Sigmoid colon (tissue), 6 donors: ENCODE measurements at regions not wholly inside any gene's neighbourhood (a gene's known extent, or its start where the extent isn't known, plus 50 kb on each side); places are given as distances from the start of the nearest gene placed in this dataset.
A peak's percentile ranks its signal among the peaks of the same experiment; 100 is the strongest.

ENCODE experiments used
- DNase-seq: peaks from one replicate; pipeline ENCODE4 v3.0.0-alpha.2; 2019
- H3K27ac ChIP-seq, 4 donors: fragments of 200-600 bp; sonication (generic); one replicate each; pipeline ENCODE4 v1.5.1; 2016 to 2019; ENCODE audit warnings: mild to moderate bottlenecking in 1 of 4
- H3K27me3 ChIP-seq, 3 donors: fragments of 200-600 bp; sonication (generic); one replicate each; pipeline ENCODE4 v1.5.1; 2019; ENCODE audit warnings: mild to moderate bottlenecking in 1 of 3
- H3K36me3 ChIP-seq, 4 donors: fragments of 200-600 bp; sonication (generic); one replicate each; pipeline ENCODE4 v1.5.1; 2016 to 2019
- H3K4me1 ChIP-seq, 4 donors: fragments of 200-600 bp; sonication (generic); one replicate each; pipeline ENCODE4 v1.5.1; 2017 to 2019
- H3K4me3 ChIP-seq, 4 donors: fragments of 200-600 bp; sonication (generic); one replicate each; pipeline ENCODE4 v1.5.1; 2017 to 2019; ENCODE audit warnings: mild to moderate bottlenecking in 2 of 4, moderate library complexity in 1 of 4
- H3K9me3 ChIP-seq, 4 donors: fragments of 200-600 bp in 3 of 4; sonication (generic) in 3 of 4; one replicate each; pipeline versions ENCODE4 v1.5.1 to v1.6.1; 2013 to 2019
- CTCF ChIP-seq, 4 experiments: fragments of 450-650 bp in 3 of 4; fragments of 200-600 bp in 1 of 4; IDR thresholded peaks; one replicate each; pipeline ENCODE4 v1.5.1; 2016 to 2019; ENCODE audit warnings: antibody characterized with exemption in 4 of 4, mild to moderate bottlenecking in 3 of 4, moderate library complexity in 2 of 4
- EP300 ChIP-seq, 4 donors: sonication (generic); formaldehyde crosslinking; IDR thresholded peaks; one replicate each; pipeline ENCODE4 v1.6.1; 2017; ENCODE audit warnings: antibody characterized with exemption in 4 of 4
- POLR2A ChIP-seq, 2 donors: fragments of 450-650 bp; IDR thresholded peaks; one replicate each; pipeline ENCODE4 v1.6.1; 2016; ENCODE audit warnings: antibody characterized with exemption in 2 of 2, mild to moderate bottlenecking in 2 of 2, moderate library complexity in 2 of 2
- POLR2AphosphoS5 ChIP-seq, 4 donors: sonication (generic); formaldehyde crosslinking; IDR thresholded peaks; one replicate each; pipeline ENCODE4 v1.6.1; 2017; ENCODE audit warnings: antibody characterized with exemption in 4 of 4
- WGBS, 2 donors: extraction: QIAGEN DNeasy Blood & Tissue Kit; methylation state at CpG; one replicate each; pipeline ENCODE4 v1.1.7; 2013; 5-methylcytosine and 5-hydroxymethylcytosine counted together
- intact Hi-C: fragments of 100-400 bp; cut with DNase I; formaldehyde crosslinking; loops from one replicate; pipeline ENCODE4 v1.15.1; 2023
- donor health status: healthy with polysubstance abuse.
- donor health status: healthy.

DNA sequence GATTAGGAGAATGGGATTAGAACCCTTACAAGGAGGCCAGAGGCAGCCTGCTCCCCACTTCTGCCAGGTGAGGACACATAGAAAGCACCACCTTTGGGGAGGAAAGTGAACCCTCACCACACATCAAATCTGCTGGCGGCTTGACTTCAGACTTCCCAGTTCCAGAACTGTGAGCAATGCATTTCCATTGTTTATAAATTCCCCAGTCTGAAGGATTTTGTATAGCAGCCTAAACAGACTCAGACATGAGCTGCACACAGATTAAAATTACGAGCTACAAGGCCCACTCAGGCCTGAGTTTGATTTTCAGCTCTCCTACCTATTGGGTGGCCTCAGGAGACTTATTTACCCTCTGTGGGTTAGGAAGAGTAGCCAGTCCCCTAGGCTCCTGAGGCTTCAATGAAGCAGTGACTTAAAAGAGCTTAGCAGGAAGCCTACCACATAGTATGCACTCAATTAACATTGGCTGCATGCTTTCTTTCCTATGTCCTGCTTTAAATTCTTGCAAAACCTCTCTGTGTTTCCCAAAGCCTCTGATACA lies 350.7 kb upstream of the ZMIZ1 start:
- Histone ChIP-seq H3K36me3 (no peaks in the 10 kb centered on the region), H3K27me3 (no peaks in the 10 kb centered on the region), H3K4me1 (peaks cover 3 to 14% (median 9%) of the 10 kb centered on the region in 4 donors), H3K4me3 (no peak overlapping the region), H3K9me3 (no peaks in the 10 kb centered on the region), H3K27ac (peak overlapping the region in 3 of 4 donors; percentile 3 to 57 (median 31))
- TF ChIP-seq EP300 (IDR thresholded peaks at IDR 0.05) (no peak), CTCF (IDR thresholded peaks at IDR 0.05) (no peak), POLR2A (IDR thresholded peaks at IDR 0.05) (no peak), POLR2AphosphoS5 (IDR thresholded peaks at IDR 0.05) (no peak)
- intact Hi-C loops = no loop called here
- DNase-seq = no peak
- 78 to 81% methylated on average over 2 of the region's 2 CpGs for WGBS, 2 donors

- Histone ChIP-seq H3K27ac (no peak overlapping the region), H3K4me3 (no peak overlapping the region), H3K4me1 (peaks cover 3 to 14% (median 9%) of the 10 kb centered on the region in 4 donors), H3K27me3 (no peaks in the 10 kb centered on the region), H3K36me3 (no peaks in the 10 kb centered on the region), H3K9me3 (no peaks in the 10 kb centered on the region)
- 86 to 89% methylated on average over 10 of the region's 10 CpGs for whole genome bisulfite sequencing, 2 donors
- no peak for TF ChIP-seq CTCF (IDR thresholded peaks at IDR 0.05)
- no peak for TF ChIP-seq POLR2A (IDR thresholded peaks at IDR 0.05)
- TF ChIP-seq POLR2AphosphoS5 (IDR thresholded peaks at IDR 0.05) = no peak
- TF ChIP-seq EP300 (IDR thresholded peaks at IDR 0.05) = no peak
- intact Hi-C loops = no loop called here
- no peak for DNase-seq
Observed at GRCh38 chr10:78719276-78719675, 349.5 kb upstream of the ZMIZ1 start.

DNA sequence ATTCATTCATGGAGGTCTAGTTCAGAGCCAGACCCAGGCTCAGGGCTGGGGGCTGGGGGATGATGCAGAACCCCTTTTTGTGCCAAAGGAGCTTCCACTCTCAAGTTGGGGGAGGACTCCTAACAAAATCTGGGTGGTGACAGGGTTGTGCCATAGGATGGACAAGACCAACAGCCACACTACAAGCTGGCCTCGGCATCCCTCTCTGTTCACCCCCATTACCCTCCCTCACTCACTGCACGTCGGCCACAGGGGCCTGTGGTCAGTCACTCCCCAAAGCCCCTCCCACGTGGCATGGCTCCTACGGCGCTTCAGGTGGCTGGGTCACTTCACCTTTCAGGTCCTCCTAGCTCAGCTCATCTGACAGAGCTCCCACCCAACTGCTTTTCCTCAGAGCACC lies 348.7 kb upstream of the ZMIZ1 start:
- Histone ChIP-seq H3K4me1 (peaks cover 3 to 14% (median 9%) of the 10 kb centered on the region in 4 donors), H3K27ac (no peak overlapping the region), H3K9me3 (no peaks in the 10 kb centered on the region), H3K36me3 (no peaks in the 10 kb centered on the region), H3K4me3 (no peak overlapping the region), H3K27me3 (no peaks in the 10 kb centered on the region)
- TF ChIP-seq POLR2AphosphoS5 (IDR thresholded peaks at IDR 0.05) (no peak), CTCF (IDR thresholded peaks at IDR 0.05) (no peak), EP300 (IDR thresholded peaks at IDR 0.05) (no peak), POLR2A (IDR thresholded peaks at IDR 0.05) (no peak)
- intact Hi-C loops = no loop called here
- DNase-seq = no peak
- WGBS, 2 donors = 71 to 74% methylated on average over 6 of the region's 6 CpGs

GRCh38 chr10:78721231-78721630 lies 347.5 kb upstream of the ZMIZ1 start:
- Histone ChIP-seq H3K36me3 (no peaks in the 10 kb centered on the region), H3K9me3 (no peaks in the 10 kb centered on the region), H3K4me1 (peaks cover 3 to 14% (median 9%) of the 10 kb centered on the region in 4 donors), H3K4me3 (no peak overlapping the region), H3K27ac (no peak overlapping the region), H3K27me3 (no peaks in the 10 kb centered on the region)
- intact Hi-C loops = no loop called here
- no peak for TF ChIP-seq CTCF (IDR thresholded peaks at IDR 0.05)
- TF ChIP-seq POLR2AphosphoS5 (IDR thresholded peaks at IDR 0.05) = no peak
- TF ChIP-seq EP300 (IDR thresholded peaks at IDR 0.05) = no peak
- TF ChIP-seq POLR2A (IDR thresholded peaks at IDR 0.05) = no peak
- 91 to 93% methylated on average over 1 of the region's 1 CpG for WGBS, 2 donors
- DNase-seq = no peak

GRCh38 chr10:78724846-78725245 lies 343.9 kb upstream of the ZMIZ1 start:
- H3K4me1 ChIP-seq = peaks cover 0 to 10% (median 3%) of the 10 kb centered on the region in 4 donors
- 87 to 93% methylated on average over 4 of the region's 4 CpGs for WGBS, 2 donors
- H3K9me3 ChIP-seq = no peaks in the 10 kb centered on the region
- no peaks in the 10 kb centered on the region for H3K27me3 ChIP-seq
- no peaks in the 10 kb centered on the region for H3K36me3 ChIP-seq
- no peak overlapping the region for H3K27ac ChIP-seq
- intact Hi-C loops = no loop called here
- DNase-seq = no peak
- H3K4me3 ChIP-seq = no peak overlapping the region
- TF ChIP-seq EP300 (IDR thresholded peaks at IDR 0.05) (no peak), POLR2A (IDR thresholded peaks at IDR 0.05) (no peak), POLR2AphosphoS5 (IDR thresholded peaks at IDR 0.05) (no peak), CTCF (IDR thresholded peaks at IDR 0.05) (no peak)
